Stimulated activated memory B cell treated with anti-CD40 and anti-IgM and Interleukin-4, amounts not matched to agents 10 μg/mL and 1 μg/mL and 100 μg/mL, for 72 hours (primary cell): ENCODE measurements at regions not wholly inside any gene's neighbourhood (a gene's known extent, or its start where the extent isn't known, plus 50 kb on each side); places are given as distances from the start of the nearest gene placed in this dataset.
"Not testable (repeated sequence)": the region's sequence is repeated elsewhere in the genome, so short reads cannot be mapped to it uniquely, and the experiment has no call there.

Experiments used
- ATAC-seq: fragments of 150-1000 bp; cut with Tn5 transposase; 2 replicates; pipeline ENCODE4 v1.10.0; 2021
- H3K27ac Mint-ChIP-seq: one replicate; pipeline ENCODE4 v1.8.0; 2022; ENCODE audit warnings: mild to moderate bottlenecking, mixed read lengths
- H3K27me3 Mint-ChIP-seq: one replicate; pipeline ENCODE4 v1.8.0; 2022; ENCODE audit warnings: mixed read lengths
- H3K36me3 Mint-ChIP-seq: one replicate; pipeline ENCODE4 v1.8.0; 2022; ENCODE audit warnings: mixed read lengths
- H3K4me1 Mint-ChIP-seq: one replicate; pipeline ENCODE4 v1.8.0; 2022; ENCODE audit warnings: mixed read lengths
- H3K4me3 Mint-ChIP-seq: one replicate; pipeline ENCODE4 v1.8.0; 2022; ENCODE audit warnings: mild to moderate bottlenecking, moderate library complexity, mixed read lengths
- H3K9me3 Mint-ChIP-seq: one replicate; pipeline ENCODE4 v1.8.0; 2022; ENCODE audit warnings: mixed read lengths

DNA sequence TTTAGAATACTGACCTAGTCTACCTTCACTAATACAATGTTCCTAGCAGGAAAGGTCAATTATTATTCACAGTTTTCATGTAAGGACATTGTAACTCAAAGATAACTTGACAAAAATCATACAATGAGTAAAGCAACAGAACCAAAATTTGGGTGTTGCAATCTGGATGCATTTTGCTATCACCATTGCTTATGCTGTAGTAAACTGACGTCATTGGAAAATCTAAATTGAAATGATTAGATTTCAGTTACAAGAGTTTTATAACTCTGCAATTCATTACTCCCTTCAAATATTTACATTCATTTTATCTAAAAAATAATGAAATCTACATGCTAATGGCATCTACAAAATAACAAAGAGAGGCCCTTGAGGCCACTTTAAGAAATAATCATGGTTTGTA lies 147.0 kb downstream of the TENT5A start:
- Mint-ChIP-seq H3K27ac (no peak overlapping the region), H3K4me3 (no peak overlapping the region), H3K27me3 (no peaks in the 10 kb centered on the region), H3K9me3 (peaks cover 6% of the 10 kb centered on the region), H3K36me3 (no peaks in the 10 kb centered on the region), H3K4me1 (no peaks in the 10 kb centered on the region)
- ATAC-seq: no peak

GRCh38 chr6:81601918-81602317 lies 150.6 kb downstream of the TENT5A start:
- Mint-ChIP-seq H3K36me3 (no peaks in the 10 kb centered on the region), H3K9me3 (peaks cover 6% of the 10 kb centered on the region), H3K4me1 (no peaks in the 10 kb centered on the region), H3K27ac (no peak overlapping the region), H3K4me3 (no peak overlapping the region), H3K27me3 (no peaks in the 10 kb centered on the region)
- no peak for ATAC-seq

GRCh38 chr6:81600488-81600887 lies 152.0 kb downstream of the TENT5A start:
- H3K27ac Mint-ChIP-seq, ATAC-seq, H3K4me1 Mint-ChIP-seq, H3K36me3 Mint-ChIP-seq, H3K9me3 Mint-ChIP-seq, H3K4me3 Mint-ChIP-seq, H3K27me3 Mint-ChIP-seq: not testable (repeated sequence)

DNA sequence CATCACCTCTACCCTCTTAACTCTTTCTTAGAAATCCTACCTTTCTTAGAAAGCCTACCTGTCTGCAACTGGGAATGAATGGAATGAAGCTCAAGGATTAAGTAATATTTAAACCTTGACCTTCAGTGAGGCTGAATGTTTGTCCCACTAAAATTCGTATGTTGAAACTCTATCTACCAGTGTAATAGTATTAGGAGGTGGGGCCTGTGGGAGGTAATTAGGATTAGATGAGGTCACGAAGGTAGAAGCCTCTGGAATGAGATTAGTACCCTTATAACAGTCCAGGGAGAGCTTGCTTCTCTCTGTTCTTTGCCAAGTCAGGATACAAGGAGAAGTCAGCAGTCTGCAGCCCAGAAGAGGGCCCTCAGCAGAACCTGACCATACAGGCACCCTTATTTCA lies 158.0 kb downstream of the TENT5A start:
- H3K36me3 Mint-ChIP-seq: no peaks in the 10 kb centered on the region
- no peak for ATAC-seq
- no peaks in the 10 kb centered on the region for H3K27me3 Mint-ChIP-seq
- H3K4me3 Mint-ChIP-seq: no peak overlapping the region
- H3K4me1 Mint-ChIP-seq: no peaks in the 10 kb centered on the region
- H3K9me3 Mint-ChIP-seq: peaks cover 5% of the 10 kb centered on the region
- H3K27ac Mint-ChIP-seq: no peak overlapping the region

GRCh38 chr6:81590314-81590691 lies 162.2 kb downstream of the TENT5A start:
- H3K4me1 Mint-ChIP-seq: no peaks in the 10 kb centered on the region
- H3K9me3 Mint-ChIP-seq: peaks cover 8% of the 10 kb centered on the region
- no peaks in the 10 kb centered on the region for H3K36me3 Mint-ChIP-seq
- no peaks in the 10 kb centered on the region for H3K27me3 Mint-ChIP-seq
- no peak overlapping the region for H3K4me3 Mint-ChIP-seq
- H3K27ac Mint-ChIP-seq: no peak overlapping the region
- ATAC-seq: no peak

GRCh38 chr6:81589465-81590313 lies 162.8 kb downstream of the TENT5A start:
- no peaks in the 10 kb centered on the region for H3K36me3 Mint-ChIP-seq
- H3K4me3 Mint-ChIP-seq: no peak overlapping the region
- peaks cover 9% of the 10 kb centered on the region for H3K9me3 Mint-ChIP-seq
- no peak overlapping the region for H3K27ac Mint-ChIP-seq
- ATAC-seq: no peak
- H3K4me1 Mint-ChIP-seq: no peaks in the 10 kb centered on the region
- H3K27me3 Mint-ChIP-seq: no peaks in the 10 kb centered on the region

DNA sequence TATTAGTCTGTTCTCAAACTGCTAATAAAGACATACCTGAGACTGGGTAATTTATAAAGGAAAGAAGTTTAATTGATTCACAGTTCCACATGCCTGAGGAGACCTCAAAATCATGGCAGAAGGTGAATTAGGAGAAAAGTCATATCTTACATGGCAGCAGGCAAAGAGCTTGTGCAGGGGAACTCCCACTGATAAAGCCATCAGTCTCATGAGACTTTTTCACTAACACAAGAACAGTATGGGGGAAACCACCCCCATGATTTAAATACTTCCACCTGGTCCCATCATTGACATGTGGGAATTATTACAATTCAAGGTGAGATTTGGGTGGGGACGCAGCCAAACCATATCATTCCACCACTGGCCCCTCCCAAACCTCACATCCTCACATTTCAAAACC lies 166.8 kb downstream of the TENT5A start:
- not testable (repeated sequence) for H3K4me3 Mint-ChIP-seq, H3K4me1 Mint-ChIP-seq, H3K36me3 Mint-ChIP-seq, H3K27me3 Mint-ChIP-seq, H3K27ac Mint-ChIP-seq, ATAC-seq, H3K9me3 Mint-ChIP-seq

GRCh38 chr6:81584156-81584555 lies 168.3 kb downstream of the TENT5A start:
- H3K27me3 Mint-ChIP-seq, H3K36me3 Mint-ChIP-seq, H3K4me1 Mint-ChIP-seq, H3K9me3 Mint-ChIP-seq, H3K27ac Mint-ChIP-seq, ATAC-seq, H3K4me3 Mint-ChIP-seq: not testable (repeated sequence)

- Mint-ChIP-seq H3K9me3 (no peaks in the 10 kb centered on the region), H3K27ac (no peak overlapping the region), H3K27me3 (peaks cover 8% of the 10 kb centered on the region), H3K4me3 (no peak overlapping the region), H3K36me3 (no peaks in the 10 kb centered on the region), H3K4me1 (no peaks in the 10 kb centered on the region)
- no peak for ATAC-seq
Observed at GRCh38 chr6:81575442-81575841, 177.0 kb downstream of the TENT5A start.

GRCh38 chr6:81572020-81572419 lies 180.5 kb downstream of the TENT5A start:
- Mint-ChIP-seq H3K9me3 (no peaks in the 10 kb centered on the region), H3K27ac (no peak overlapping the region), H3K36me3 (no peaks in the 10 kb centered on the region), H3K4me3 (no peak overlapping the region), H3K4me1 (no peaks in the 10 kb centered on the region), H3K27me3 (peaks cover 1% of the 10 kb centered on the region)
- no peak for ATAC-seq

GRCh38 chr6:81570681-81571080 lies 181.8 kb downstream of the TENT5A start:
- Mint-ChIP-seq H3K9me3 (no peaks in the 10 kb centered on the region), H3K27me3 (no peaks in the 10 kb centered on the region), H3K36me3 (no peaks in the 10 kb centered on the region), H3K4me3 (no peak overlapping the region), H3K27ac (no peak overlapping the region), H3K4me1 (no peaks in the 10 kb centered on the region)
- ATAC-seq: no peak

DNA sequence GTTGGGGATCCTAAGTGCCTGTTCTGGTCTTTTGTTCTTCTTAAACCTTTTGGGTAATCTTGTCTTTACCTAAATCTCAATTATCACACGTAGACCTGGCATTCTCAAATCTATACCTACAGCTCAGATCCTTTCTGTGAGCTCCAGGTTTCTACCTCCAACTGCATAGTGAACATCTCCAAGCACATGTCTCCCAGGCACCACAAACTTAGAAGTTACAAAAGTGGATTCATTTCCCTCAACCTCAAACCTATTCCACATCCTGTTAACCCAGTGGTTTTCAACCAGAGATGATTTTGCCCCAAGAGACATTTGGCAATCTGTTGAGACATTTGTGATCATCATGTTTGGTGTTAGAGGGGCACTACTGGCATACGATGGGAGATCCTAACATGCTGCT lies 183.5 kb downstream of the TENT5A start:
- Mint-ChIP-seq H3K9me3 (no peaks in the 10 kb centered on the region), H3K27ac (no peak overlapping the region), H3K27me3 (no peaks in the 10 kb centered on the region), H3K4me3 (no peak overlapping the region), H3K4me1 (no peaks in the 10 kb centered on the region), H3K36me3 (no peaks in the 10 kb centered on the region)
- no peak for ATAC-seq

- Mint-ChIP-seq H3K4me3 (no peak overlapping the region), H3K27me3 (no peaks in the 10 kb centered on the region), H3K4me1 (no peaks in the 10 kb centered on the region)
Observed at GRCh38 chr6:81565071-81565470, 187.4 kb downstream of the TENT5A start.

GRCh38 chr6:81564470-81565068 lies 187.9 kb downstream of the TENT5A start:
- H3K9me3 Mint-ChIP-seq: no peaks in the 10 kb centered on the region
- H3K4me1 Mint-ChIP-seq: no peaks in the 10 kb centered on the region
- H3K27ac Mint-ChIP-seq: no peak overlapping the region
- no peak for ATAC-seq
- H3K4me3 Mint-ChIP-seq: no peak overlapping the region
- no peaks in the 10 kb centered on the region for H3K27me3 Mint-ChIP-seq
- no peaks in the 10 kb centered on the region for H3K36me3 Mint-ChIP-seq

More at GRCh38 chr6:81565071-81565470, 187.4 kb downstream of the TENT5A start:
- no peak for ATAC-seq
- Mint-ChIP-seq H3K9me3 (no peaks in the 10 kb centered on the region), H3K36me3 (no peaks in the 10 kb centered on the region), H3K27ac (no peak overlapping the region)

DNA sequence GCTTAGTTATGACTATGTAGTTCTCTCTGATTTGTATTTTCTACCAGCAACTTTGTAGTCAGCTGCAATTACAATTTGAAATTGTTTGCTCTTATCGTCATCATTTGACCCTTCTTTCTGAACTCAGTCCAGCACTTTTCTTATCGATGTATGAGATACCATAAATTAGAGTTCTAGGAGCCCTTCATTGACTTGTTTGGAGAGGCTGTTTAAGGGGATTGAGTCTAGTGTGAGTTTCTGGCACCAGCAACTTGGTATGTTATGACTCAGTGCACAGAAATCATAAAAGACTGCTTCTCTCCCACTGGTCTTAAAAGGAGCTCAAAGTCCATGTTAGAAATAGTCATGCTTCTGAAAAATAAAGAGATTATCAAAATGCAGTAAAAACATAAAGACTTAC lies 190.3 kb downstream of the TENT5A start:
- ATAC-seq: no peak
- Mint-ChIP-seq H3K27me3 (no peaks in the 10 kb centered on the region), H3K4me3 (no peak overlapping the region), H3K27ac (no peak overlapping the region), H3K36me3 (no peaks in the 10 kb centered on the region), H3K4me1 (no peaks in the 10 kb centered on the region), H3K9me3 (no peaks in the 10 kb centered on the region)

DNA sequence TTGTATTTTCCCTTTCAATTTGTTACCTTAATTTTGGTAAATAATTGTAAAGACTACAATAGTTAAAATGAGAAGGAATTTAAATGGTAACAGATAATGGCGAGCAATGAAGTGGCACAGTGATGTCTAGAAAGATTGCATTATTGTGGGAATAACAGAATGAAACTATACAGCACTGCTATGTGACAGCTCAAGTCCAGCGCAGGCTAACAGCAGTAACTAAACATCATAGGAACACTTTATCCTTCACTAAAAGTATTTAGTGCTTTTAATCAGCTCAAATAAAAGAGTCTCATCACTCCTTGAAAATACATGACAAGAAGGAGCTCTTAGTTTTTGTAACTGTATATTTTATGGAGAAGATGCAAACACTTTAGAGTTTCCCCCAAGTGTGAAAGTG lies 190.8 kb downstream of the TENT5A start:
- H3K4me3 Mint-ChIP-seq: no peak overlapping the region
- no peaks in the 10 kb centered on the region for H3K4me1 Mint-ChIP-seq
- H3K9me3 Mint-ChIP-seq: no peaks in the 10 kb centered on the region
- H3K36me3 Mint-ChIP-seq: no peaks in the 10 kb centered on the region
- H3K27ac Mint-ChIP-seq: no peak overlapping the region
- ATAC-seq: no peak
- no peaks in the 10 kb centered on the region for H3K27me3 Mint-ChIP-seq
